ENCODE measurements at regions not wholly inside any gene's neighbourhood (a gene's known extent, or its start where the extent isn't known, plus 50 kb on each side); places are given as distances from the start of the nearest gene placed in this dataset.
"Not testable (repeated sequence)": the region's sequence is repeated elsewhere in the genome, so short reads cannot be mapped to it uniquely, and the experiment has no call there.

GRCh38 chr4:159551281-159551680 lies 448.4 kb downstream of the RAPGEF2 start:
- DNase-seq (ENCODE audit: low read depth in 3 of 3) = no peak

GRCh38 chr4:159552979-159553768 lies 450.3 kb downstream of the RAPGEF2 start:
- DNase-seq (ENCODE audit: low read depth in 3 of 3) = no peak

- no peak for DNase-seq (ENCODE audit: low read depth in 3 of 3)
These were observed 453.0 kb downstream of the RAPGEF2 start for GRCh38 chr4:159555873-159556272.

GRCh38 chr4:159562366-159562765 lies 459.5 kb downstream of the RAPGEF2 start:
- no peak for DNase-seq (ENCODE audit: low read depth in 3 of 3)

- no peak for DNase-seq (ENCODE audit: low read depth in 3 of 3)
These were observed 460.4 kb downstream of the RAPGEF2 start for GRCh38 chr4:159563257-159563656.

GRCh38 chr4:159564615-159565014 lies 461.7 kb downstream of the RAPGEF2 start:
- DNase-seq (ENCODE audit: low read depth in 3 of 3) = no peak

GRCh38 chr4:159566786-159567185 lies 463.9 kb downstream of the RAPGEF2 start:
- DNase-seq (ENCODE audit: low read depth in 3 of 3) = no peak

- no peak for DNase-seq (ENCODE audit: low read depth in 3 of 3)
These were observed 474.4 kb downstream of the RAPGEF2 start for GRCh38 chr4:159577241-159577640.

- DNase-seq (ENCODE audit: low read depth in 3 of 3) = no peak
These were observed 479.8 kb downstream of the RAPGEF2 start for GRCh38 chr4:159582685-159583084.

- DNase-seq (ENCODE audit: low read depth in 3 of 3) = no peak
These were observed 490.1 kb downstream of the RAPGEF2 start for GRCh38 chr4:159592898-159593556.

- DNase-seq (ENCODE audit: low read depth in 3 of 3) = no peak
These were observed 490.8 kb downstream of the RAPGEF2 start for GRCh38 chr4:159593681-159594080.

GRCh38 chr4:159594576-159594975 lies 491.7 kb downstream of the RAPGEF2 start:
- no peak for DNase-seq (ENCODE audit: low read depth in 3 of 3)

GRCh38 chr4:159595101-159595500 lies 492.2 kb downstream of the RAPGEF2 start:
- not testable (repeated sequence) for DNase-seq (ENCODE audit: low read depth in 3 of 3)

GRCh38 chr4:159598602-159599001 lies 495.7 kb downstream of the RAPGEF2 start:
- no peak for DNase-seq (ENCODE audit: low read depth in 3 of 3)

- DNase-seq (ENCODE audit: low read depth in 3 of 3) = no peak
These were observed 497.2 kb downstream of the RAPGEF2 start for GRCh38 chr4:159600061-159600460.

GRCh38 chr4:159604781-159605180 lies 501.9 kb downstream of the RAPGEF2 start:
- no peak for DNase-seq (ENCODE audit: low read depth in 3 of 3)

- DNase-seq (ENCODE audit: low read depth in 3 of 3) = no peak
These were observed 504.0 kb downstream of the RAPGEF2 start for GRCh38 chr4:159606835-159607234.

GRCh38 chr4:159607809-159608208 lies 504.9 kb downstream of the RAPGEF2 start:
- DNase-seq (ENCODE audit: low read depth in 3 of 3) = no peak

- no peak for DNase-seq (ENCODE audit: low read depth in 3 of 3)
These were observed 505.6 kb downstream of the RAPGEF2 start for GRCh38 chr4:159608436-159608835.

- no peak for DNase-seq (ENCODE audit: low read depth in 3 of 3)
These were observed 529.2 kb downstream of the RAPGEF2 start for GRCh38 chr4:159632031-159632430.

GRCh38 chr4:159639671-159640323 lies 536.9 kb downstream of the RAPGEF2 start:
- DNase-seq (ENCODE audit: low read depth in 3 of 3) = no peak

- DNase-seq (ENCODE audit: low read depth in 3 of 3) = no peak
These were observed 546.4 kb downstream of the RAPGEF2 start for GRCh38 chr4:159649237-159649636.

GRCh38 chr4:159652871-159653270 lies 550.0 kb downstream of the RAPGEF2 start:
- DNase-seq (ENCODE audit: low read depth in 3 of 3) = no peak
